Loucy (cell line): ENCODE measurements at regions not wholly inside any gene's neighbourhood (a gene's known extent, or its start where the extent isn't known, plus 50 kb on each side); places are given as distances from the start of the nearest gene placed in this dataset.

Experiments used
- H2AFZ ChIP-seq: fragments of 200-600 bp; sonication (generic); 2 replicates; pipeline ENCODE4 v1.6.0; 2016; ENCODE audit warnings: antibody characterized with exemption, mild to moderate bottlenecking, low read length, moderate library complexity
- H3F3A ChIP-seq: fragments of 200-600 bp; 2 replicates; pipeline ENCODE4 v1.6.0; 2016; ENCODE audit warnings: antibody characterized with exemption, low read depth, mild to moderate bottlenecking
- H3K27me3 ChIP-seq: fragments of 200-600 bp; sonication (generic); 2 replicates; pipeline ENCODE4 v1.6.1; 2014; ENCODE audit warnings: low read length, mild to moderate bottlenecking; ENCODE audit not compliant: insufficient read depth, poor library complexity, severe bottlenecking
- H3K36me3 ChIP-seq: fragments of 200-600 bp; sonication (generic); 2 replicates; pipeline ENCODE4 v1.6.1; 2016; ENCODE audit warnings: low read length; ENCODE audit not compliant: insufficient read depth
- H3K4me1 ChIP-seq: fragments of 200-600 bp; sonication (generic); 2 replicates; pipeline ENCODE4 v1.5.1; 2014; ENCODE audit warnings: low read length, mild to moderate bottlenecking; ENCODE audit not compliant: insufficient read depth, poor library complexity, severe bottlenecking
- H3K4me2 ChIP-seq: fragments of 200-600 bp; sonication (generic); 2 replicates; pipeline ENCODE4 v1.6.0; 2014; ENCODE audit warnings: antibody characterized with exemption, low read length, low read depth, mild to moderate bottlenecking; ENCODE audit not compliant: poor library complexity, severe bottlenecking
- H3K4me3 ChIP-seq: fragments of 200-600 bp; sonication (generic); 2 replicates; pipeline ENCODE4 v1.5.1; 2014; ENCODE audit warnings: low read length, mild to moderate bottlenecking, mixed read lengths; ENCODE audit not compliant: poor library complexity, severe bottlenecking
- H3K79me2 ChIP-seq: fragments of 200-600 bp; sonication (generic); 2 replicates; pipeline ENCODE4 v1.6.1; 2014; ENCODE audit warnings: low read length; ENCODE audit not compliant: insufficient read depth
- H3K9ac ChIP-seq: fragments of 200-600 bp; sonication (generic); 2 replicates; pipeline ENCODE4 v1.6.0; 2014; ENCODE audit warnings: mild to moderate bottlenecking, low read depth, low read length, moderate library complexity; ENCODE audit not compliant: poor library complexity, severe bottlenecking
- H3K9me2 ChIP-seq: fragments of 200-600 bp; sonication (generic); replicated peaks from 2 replicates; pipeline ENCODE4 v1.6.1; 2016; ENCODE audit warnings: low read depth, low read length, mixed read lengths
- H3K9me3 ChIP-seq: fragments of 200-600 bp; sonication (generic); 2 replicates; pipeline ENCODE4 v1.6.1; 2014; ENCODE audit warnings: mild to moderate bottlenecking, antibody characterized with exemption, low read length, low read depth; ENCODE audit not compliant: insufficient read depth
- H4K20me1 ChIP-seq: fragments of 200-600 bp; sonication (generic); 2 replicates; pipeline ENCODE4 v1.6.0; 2014; ENCODE audit warnings: antibody characterized with exemption, low read length, mild to moderate bottlenecking; ENCODE audit not compliant: insufficient read depth, poor library complexity, severe bottlenecking
- EZH2phosphoT487 ChIP-seq: fragments of 200-600 bp; IDR thresholded peaks from 2 replicates; pipeline ENCODE4 v1.6.1; 2018; ENCODE audit warnings: antibody characterized with exemption, mild to moderate bottlenecking, moderate library complexity, borderline replicate concordance
- TF ChIP-seq, protein P1 (sequence below): fragments of 200-600 bp; sonication (generic); conservative IDR thresholded peaks from 2 replicates; pipeline ENCODE4 v1.5.1; 2014; ENCODE audit warnings: mild to moderate bottlenecking, antibody characterized with exemption, low read length

DNA sequence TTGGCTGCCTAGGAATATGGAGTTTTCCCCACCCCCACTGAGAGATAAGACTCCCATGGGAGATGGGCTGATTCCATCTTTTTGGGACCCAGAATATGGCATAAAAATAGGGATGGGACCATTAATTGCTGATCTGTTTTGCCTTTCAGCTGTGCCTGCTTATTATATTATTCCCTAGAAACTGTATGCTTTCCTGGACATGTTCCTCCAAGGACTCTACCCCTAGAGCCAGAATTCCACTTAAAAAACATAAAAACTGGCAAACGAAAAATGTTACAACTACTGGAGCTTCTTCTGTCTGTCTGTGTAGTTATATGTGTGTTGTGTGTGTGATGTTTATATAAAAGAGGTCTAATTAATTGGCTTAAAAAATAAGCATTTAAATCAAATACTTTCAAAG lies 159.9 kb upstream of the PRR20A start:
- Histone ChIP-seq H3K27me3 (no peaks in the 10 kb centered on the region), H3K9me3 (no peaks in the 10 kb centered on the region), H3K4me2 (no peak overlapping the region), H3K4me3 (no peak overlapping the region), H4K20me1 (no peaks in the 10 kb centered on the region), H3K9ac (no peak overlapping the region), H3K9me2 (no peaks in the 10 kb centered on the region), H3K4me1 (no peaks in the 10 kb centered on the region), H3K36me3 (no peaks in the 10 kb centered on the region), H3K79me2 (no peaks in the 10 kb centered on the region), H3F3A (no peaks in the 10 kb centered on the region), H2AFZ (no peak overlapping the region)
- TF ChIP-seq, protein P1, sequence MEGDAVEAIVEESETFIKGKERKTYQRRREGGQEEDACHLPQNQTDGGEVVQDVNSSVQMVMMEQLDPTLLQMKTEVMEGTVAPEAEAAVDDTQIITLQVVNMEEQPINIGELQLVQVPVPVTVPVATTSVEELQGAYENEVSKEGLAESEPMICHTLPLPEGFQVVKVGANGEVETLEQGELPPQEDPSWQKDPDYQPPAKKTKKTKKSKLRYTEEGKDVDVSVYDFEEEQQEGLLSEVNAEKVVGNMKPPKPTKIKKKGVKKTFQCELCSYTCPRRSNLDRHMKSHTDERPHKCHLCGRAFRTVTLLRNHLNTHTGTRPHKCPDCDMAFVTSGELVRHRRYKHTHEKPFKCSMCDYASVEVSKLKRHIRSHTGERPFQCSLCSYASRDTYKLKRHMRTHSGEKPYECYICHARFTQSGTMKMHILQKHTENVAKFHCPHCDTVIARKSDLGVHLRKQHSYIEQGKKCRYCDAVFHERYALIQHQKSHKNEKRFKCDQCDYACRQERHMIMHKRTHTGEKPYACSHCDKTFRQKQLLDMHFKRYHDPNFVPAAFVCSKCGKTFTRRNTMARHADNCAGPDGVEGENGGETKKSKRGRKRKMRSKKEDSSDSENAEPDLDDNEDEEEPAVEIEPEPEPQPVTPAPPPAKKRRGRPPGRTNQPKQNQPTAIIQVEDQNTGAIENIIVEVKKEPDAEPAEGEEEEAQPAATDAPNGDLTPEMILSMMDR: no peak
- TF ChIP-seq EZH2phosphoT487: no peak

DNA sequence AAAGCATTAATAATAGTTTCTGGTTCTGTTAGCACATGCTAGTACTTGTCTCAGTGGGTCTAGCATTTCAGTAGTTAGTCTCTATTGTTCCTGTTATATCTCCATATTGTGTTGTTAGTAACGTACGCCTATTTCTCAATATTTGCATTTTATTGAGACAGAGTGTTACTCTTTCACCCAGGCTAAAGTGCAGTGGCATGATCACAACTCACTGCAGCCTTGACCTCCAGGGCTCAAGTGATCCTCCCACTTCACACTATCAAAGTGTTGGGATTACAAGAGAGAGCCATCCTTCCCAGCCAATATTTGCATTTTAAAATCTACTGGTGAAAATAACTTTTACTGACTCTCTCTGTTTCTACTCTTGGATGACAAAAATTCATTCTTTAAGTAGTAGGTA lies 154.6 kb upstream of the PRR20A start:
- Histone ChIP-seq H3K4me1 (no peaks in the 10 kb centered on the region), H4K20me1 (no peaks in the 10 kb centered on the region), H3K9me2 (no peaks in the 10 kb centered on the region), H3K9me3 (no peaks in the 10 kb centered on the region), H3K27me3 (no peaks in the 10 kb centered on the region), H3K36me3 (no peaks in the 10 kb centered on the region), H3K4me2 (no peak overlapping the region), H3K4me3 (no peak overlapping the region), H3K79me2 (no peaks in the 10 kb centered on the region), H2AFZ (no peak overlapping the region), H3F3A (no peaks in the 10 kb centered on the region), H3K9ac (no peak overlapping the region)
- TF ChIP-seq, protein P1: no peak
- no peak for TF ChIP-seq EZH2phosphoT487

DNA sequence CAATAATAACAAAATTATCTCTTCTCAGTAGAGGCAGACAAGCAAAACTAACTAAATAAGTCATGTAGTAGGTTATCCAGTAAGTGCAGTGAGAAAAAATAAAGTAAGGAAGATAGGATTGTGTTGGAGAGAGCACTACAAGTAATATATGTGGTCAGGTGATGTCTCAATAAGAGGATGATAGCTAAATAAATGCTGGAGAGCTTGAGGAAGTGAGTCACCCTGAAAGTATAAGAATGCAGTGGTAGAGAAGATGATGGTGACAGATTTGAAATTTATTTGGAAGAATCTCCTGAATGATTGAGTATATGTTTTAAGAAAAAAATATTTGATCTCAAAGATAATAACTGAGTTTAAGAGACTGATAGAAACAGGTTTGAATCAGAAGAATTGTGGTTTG lies 152.2 kb upstream of the PRR20A start:
- H3K9ac ChIP-seq: no peak overlapping the region
- TF ChIP-seq, protein P1: no peak
- TF ChIP-seq EZH2phosphoT487: no peak
- no peaks in the 10 kb centered on the region for H3K9me2 ChIP-seq

More for the DNA sequence above, 152.2 kb upstream of the PRR20A start:
- no peaks in the 10 kb centered on the region for H3K36me3 ChIP-seq
- no peak overlapping the region for H3K4me2 ChIP-seq
- no peak overlapping the region for H2AFZ ChIP-seq
- no peaks in the 10 kb centered on the region for H3K79me2 ChIP-seq
- H3K4me3 ChIP-seq: no peak overlapping the region
- H3K4me1 ChIP-seq: no peaks in the 10 kb centered on the region
- no peaks in the 10 kb centered on the region for H3F3A ChIP-seq
- H3K27me3 ChIP-seq: no peaks in the 10 kb centered on the region
- no peaks in the 10 kb centered on the region for H3K9me3 ChIP-seq
- H4K20me1 ChIP-seq: no peaks in the 10 kb centered on the region
